HepG2 (cell line): ENCODE measurements at regions not wholly inside any gene's neighbourhood (a gene's known extent, or its start where the extent isn't known, plus 50 kb on each side); places are given as distances from the start of the nearest gene placed in this dataset.

Source experiments
- ATAC-seq: fragments of 200-7000 bp; cut with Tn5 transposase; 3 replicates; pipeline ENCODE4 v1.9.1; 2020; ENCODE audit warnings: mild to moderate bottlenecking, moderate library complexity
- BruUV-seq: library from RNA; stranded (reverse); fragments of 400-500 nt; replicated peaks from 2 replicates; lab custom pipeline; 2021; lab: Mats Ljungman, UMichigan
- CTCF ChIA-PET: fragments of 300-600 bp; formaldehyde crosslinking; extraction: SDS; loops from one replicate; lab custom pipeline; 2021; ENCODE audit warnings: low total read pairs, inconsistent platforms, low intra/inter-chr PET ratio; lab: Yijun Ruan, JAX
- POLR2A ChIA-PET: fragments of 350-600 bp; sonication (Branson Sonifier 250); formaldehyde crosslinking; loops from one replicate; lab custom pipeline; 2020; ENCODE audit warnings: antibody characterized with exemption, inconsistent platforms; lab: Yijun Ruan, JAX
- DNase-seq: peaks from one replicate; pipeline ENCODE4 v3.0.0-alpha.2; 2015; ENCODE audit warnings: low spot score
- FAIRE-seq: peaks from 3 replicates; lab custom pipeline; 2011; peaks lifted over from hg19 to GRCh38; lab: Jason Lieb, UNC
- H2AFZ ChIP-seq: one replicate; pipeline ENCODE4 v1.6.1; 2011; ENCODE audit warnings: low read length, inconsistent platforms
- H3K27ac ChIP-seq: fragments of 300-600 bp; 3 replicates; pipeline ENCODE4 v1.8.0; 2011; ENCODE audit warnings: mixed run types, mild to moderate bottlenecking, mixed read lengths, low read length, inconsistent platforms; ENCODE audit not compliant: insufficient read depth; ENCODE audit errors: extremely low read length
- H3K27me3 ChIP-seq, 2 experiments: fragments of 200-600 bp in 1 of 2; 2 replicates in 1 of 2; 3 replicates in 1 of 2; pipeline versions ENCODE4 v1.6.0 to v1.8.0; 2011; ENCODE audit warnings: low read length in 2 of 2, mild to moderate bottlenecking in 2 of 2, moderate library complexity in 2 of 2, inconsistent platforms in 1 of 2; ENCODE audit not compliant: insufficient read depth in 2 of 2, control insufficient read depth in 1 of 2
- H3K36me3 ChIP-seq, 2 experiments: fragments of 200-600 bp in 1 of 2; replicated peaks in 1 of 2; 2 replicates in 1 of 2; 3 replicates in 1 of 2; pipeline versions ENCODE4 v1.5.1 to v1.8.0; 2011; ENCODE audit warnings: low read length in 2 of 2, inconsistent platforms in 1 of 2; ENCODE audit not compliant: insufficient read depth in 2 of 2, control insufficient read depth in 1 of 2
- H3K4me1 ChIP-seq: 2 replicates; pipeline ENCODE4 v1.5.1; 2012; ENCODE audit warnings: low read length, inconsistent platforms; ENCODE audit not compliant: insufficient read depth
- H3K4me2 ChIP-seq: 2 replicates; pipeline ENCODE4 v1.6.0; 2011; ENCODE audit warnings: low read depth, low read length, inconsistent platforms
- H3K4me3 ChIP-seq, 3 experiments: fragments of 200-600 bp in 1 of 3; sonication (generic), shearing (Covaris generic) in 1 of 3; replicated peaks in 1 of 3; 2 replicates each; pipeline ENCODE4 v1.5.1; 2011 to 2016; ENCODE audit warnings: low read length in 3 of 3, inconsistent platforms in 2 of 3, low read depth in 2 of 3, mild to moderate bottlenecking in 2 of 3, control low read depth in 1 of 3, mixed read lengths in 1 of 3; ENCODE audit not compliant: insufficient read depth in 1 of 3
- H3K79me2 ChIP-seq: one replicate; pipeline ENCODE4 v1.6.1; 2011; ENCODE audit warnings: low read length, inconsistent platforms; ENCODE audit not compliant: insufficient read depth
- H3K9ac ChIP-seq: 2 replicates; pipeline ENCODE4 v1.6.0; 2011; ENCODE audit warnings: mild to moderate bottlenecking, low read depth, low read length, inconsistent platforms; ENCODE audit not compliant: insufficient read depth
- H3K9me3 ChIP-seq: 2 replicates; pipeline ENCODE4 v1.5.1; 2012; ENCODE audit warnings: mild to moderate bottlenecking, low read length
- H4K20me1 ChIP-seq: 2 replicates; pipeline ENCODE4 v1.6.0; 2011; ENCODE audit warnings: inconsistent platforms, mild to moderate bottlenecking, low read length, moderate library complexity; ENCODE audit not compliant: insufficient read depth
- AHR ChIP-seq: IDR thresholded peaks from 2 replicates; pipeline ENCODE4 v1.6.1; 2018; ENCODE audit warnings: missing genetic modification reagents, missing compliant biosample characterization
- DPF2 ChIP-seq: sonication (generic); formaldehyde crosslinking; IDR thresholded peaks from 2 replicates; pipeline ENCODE4 v1.4.0; 2020; ENCODE audit warnings: mild to moderate bottlenecking, low read depth, missing genetic modification reagents, borderline replicate concordance
- FOXC1 ChIP-seq: sonication (generic); formaldehyde crosslinking; IDR thresholded peaks from 2 replicates; pipeline ENCODE4 v1.8.0; 2022; ENCODE audit warnings: mild to moderate bottlenecking, missing genetic modification reagents, borderline replicate concordance
- GPN1 ChIP-seq: sonication (generic); formaldehyde crosslinking; IDR thresholded peaks from 2 replicates; pipeline ENCODE4 v1.5.1; 2020; ENCODE audit warnings: missing genetic modification reagents, borderline replicate concordance
- HMGA1 ChIP-seq: sonication (generic); formaldehyde crosslinking; conservative IDR thresholded peaks from 2 replicates; pipeline ENCODE4 v1.4.0; 2020; ENCODE audit warnings: missing genetic modification reagents
- KDM2A ChIP-seq: sonication (generic); formaldehyde crosslinking; IDR thresholded peaks from 2 replicates; pipeline ENCODE4 v1.4.0; 2020; ENCODE audit warnings: low read depth, missing genetic modification reagents, borderline replicate concordance
- NR1H2 ChIP-seq: sonication (generic); formaldehyde crosslinking; IDR thresholded peaks from 2 replicates; pipeline ENCODE4 v1.8.1; 2022; ENCODE audit warnings: low read depth, missing genetic modification reagents, borderline replicate concordance
- RFX3 ChIP-seq: IDR thresholded peaks from 2 replicates; pipeline ENCODE4 v1.6.1; 2016; ENCODE audit warnings: missing biosample characterization, missing genetic modification reagents
- SPEN ChIP-seq: sonication (generic); formaldehyde crosslinking; IDR thresholded peaks from 2 replicates; pipeline ENCODE4 v1.5.1; 2020; ENCODE audit warnings: low read depth, mild to moderate bottlenecking, missing genetic modification reagents
- WIZ ChIP-seq: sonication (generic); formaldehyde crosslinking; IDR thresholded peaks from 2 replicates; pipeline ENCODE4 v1.5.1; 2020; ENCODE audit warnings: mild to moderate bottlenecking, missing genetic modification reagents
- ZNF224 ChIP-seq: sonication (generic); formaldehyde crosslinking; IDR thresholded peaks from 2 replicates; pipeline ENCODE4 v1.5.0; 2020; ENCODE audit warnings: mild to moderate bottlenecking, missing genetic modification reagents
- ZNF331 ChIP-seq: sonication (generic); formaldehyde crosslinking; IDR thresholded peaks from 2 replicates; pipeline ENCODE4 v1.4.0; 2020; ENCODE audit warnings: missing genetic modification reagents
- ZNF530 ChIP-seq: sonication (generic); formaldehyde crosslinking; IDR thresholded peaks from 2 replicates; pipeline ENCODE4 v1.5.0; 2020; ENCODE audit warnings: low read depth, mild to moderate bottlenecking, missing genetic modification reagents
- ZNF556 ChIP-seq: sonication (generic); formaldehyde crosslinking; IDR thresholded peaks from 2 replicates; pipeline ENCODE4 v1.4.0; 2020; ENCODE audit warnings: mild to moderate bottlenecking, missing genetic modification reagents, borderline replicate concordance
- ZNF615 ChIP-seq: sonication (generic); formaldehyde crosslinking; IDR thresholded peaks from 2 replicates; pipeline ENCODE4 v1.5.0; 2020; ENCODE audit warnings: mild to moderate bottlenecking, missing genetic modification reagents, borderline replicate concordance
- ZNF788 ChIP-seq: sonication (generic); formaldehyde crosslinking; IDR thresholded peaks from 2 replicates; pipeline ENCODE4 v1.5.0; 2020; ENCODE audit warnings: mild to moderate bottlenecking, missing genetic modification reagents, borderline replicate concordance
- WGBS: methylation state at CpG from one replicate; pipeline ENCODE4 v1.1.6; 2017; ENCODE audit warnings: low lambda C conversion rate; 5-methylcytosine and 5-hydroxymethylcytosine counted together
- in situ Hi-C: cut with HindIII; loops from 2 replicates; pipeline ENCODE4 v1.10.0; 2017; ENCODE audit warnings: low pct_unique_long_range_greater_than_20kb; ENCODE audit not compliant: extremely low pct_ligation_motif_present
- intact Hi-C: fragments of 100-400 bp; cut with micrococcal nuclease; formaldehyde crosslinking; loops from one replicate; pipeline ENCODE4 v1.10.0; 2022; ENCODE audit not compliant: unreplicated experiment
- TF ChIP-seq, protein P1 (sequence below): sonication (generic); formaldehyde crosslinking; IDR thresholded peaks from 2 replicates; pipeline ENCODE4 v1.4.0; 2020; ENCODE audit warnings: missing genetic modification reagents, mild to moderate bottlenecking, borderline replicate concordance
- TF ChIP-seq, protein P2 (sequence below): sonication (generic); formaldehyde crosslinking; IDR thresholded peaks from 2 replicates; pipeline ENCODE4 v1.5.1; 2020; ENCODE audit warnings: mild to moderate bottlenecking, missing genetic modification reagents
- TF ChIP-seq, protein P3 (sequence below): IDR thresholded peaks from 2 replicates; pipeline ENCODE4 v1.6.1; 2016; ENCODE audit warnings: missing genetic modification reagents, missing compliant biosample characterization

DNA sequence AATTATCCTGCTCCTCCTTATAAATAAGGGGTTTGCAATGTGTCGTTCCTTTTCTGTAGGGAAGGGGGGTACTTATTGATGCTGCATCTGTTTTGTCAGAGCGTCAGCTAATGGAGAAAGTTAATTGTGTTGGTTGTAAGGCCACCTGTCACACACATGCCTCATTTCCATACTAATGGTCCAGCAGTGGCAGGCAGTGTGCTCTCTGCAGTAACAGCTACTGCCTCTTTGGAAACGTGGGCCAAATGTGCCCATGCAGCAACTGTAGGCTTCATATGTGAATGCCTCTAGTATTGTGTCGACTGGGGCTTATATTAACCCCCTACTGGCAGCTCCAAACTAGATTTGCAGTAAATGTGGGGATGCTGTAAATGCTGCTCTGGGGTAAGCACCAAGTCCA lies 56.3 kb upstream of the OLIG3 start:
- intact Hi-C loops (no loop called here), in situ Hi-C loops (no loop called here)
- Histone ChIP-seq H3K27me3 (no peaks in the 10 kb centered on the region), H3K4me3 (no peak overlapping the region), H3K36me3 (no peaks in the 10 kb centered on the region), H3K9me3 (no peaks in the 10 kb centered on the region), H3K4me2 (no peak overlapping the region), H3K27ac (no peak overlapping the region), H3K4me1 (peaks cover 24% of the 10 kb centered on the region), H2AFZ (no peak overlapping the region), H4K20me1 (no peaks in the 10 kb centered on the region), H3K79me2 (no peaks in the 10 kb centered on the region), H3K9ac (no peak overlapping the region)
- ChIA-PET POLR2A (no interaction called here), CTCF (no interaction called here)
- TF ChIP-seq GPN1 (CRISPR knock-in tag) = no peak
- TF ChIP-seq FOXC1 (CRISPR knock-in tag) = no peak
- TF ChIP-seq ZNF788 (CRISPR knock-in tag) = no peak
- no peak for TF ChIP-seq NR1H2
- no peak for TF ChIP-seq KDM2A (CRISPR knock-in tag)
- no peak for TF ChIP-seq DPF2 (CRISPR knock-in tag)
- TF ChIP-seq ZNF331 = no peak
- TF ChIP-seq SPEN (CRISPR knock-in tag) = no peak
- no peak for TF ChIP-seq ZNF615 (CRISPR knock-in tag)
- no peak for TF ChIP-seq RFX3 (CRISPR knock-in tag)
- no peak for TF ChIP-seq ZNF530 (CRISPR knock-in tag)
- TF ChIP-seq, protein P1, sequence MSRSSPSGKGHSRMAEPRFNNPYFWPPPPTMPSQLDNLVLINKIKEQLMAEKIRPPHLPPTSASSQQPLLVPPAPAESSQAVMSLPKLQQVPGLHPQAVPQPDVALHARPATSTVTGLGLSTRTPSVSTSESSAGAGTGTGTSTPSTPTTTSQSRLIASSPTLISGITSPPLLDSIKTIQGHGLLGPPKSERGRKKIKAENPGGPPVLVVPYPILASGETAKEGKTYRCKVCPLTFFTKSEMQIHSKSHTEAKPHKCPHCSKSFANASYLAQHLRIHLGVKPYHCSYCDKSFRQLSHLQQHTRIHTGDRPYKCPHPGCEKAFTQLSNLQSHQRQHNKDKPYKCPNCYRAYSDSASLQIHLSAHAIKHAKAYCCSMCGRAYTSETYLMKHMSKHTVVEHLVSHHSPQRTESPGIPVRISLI = no peak
- no peak for TF ChIP-seq WIZ (CRISPR knock-in tag)
- no peak for TF ChIP-seq ZNF224 (CRISPR knock-in tag)
- TF ChIP-seq HMGA1 (CRISPR knock-in tag) = no peak
- no peak for TF ChIP-seq ZNF556
- TF ChIP-seq, protein P2, sequence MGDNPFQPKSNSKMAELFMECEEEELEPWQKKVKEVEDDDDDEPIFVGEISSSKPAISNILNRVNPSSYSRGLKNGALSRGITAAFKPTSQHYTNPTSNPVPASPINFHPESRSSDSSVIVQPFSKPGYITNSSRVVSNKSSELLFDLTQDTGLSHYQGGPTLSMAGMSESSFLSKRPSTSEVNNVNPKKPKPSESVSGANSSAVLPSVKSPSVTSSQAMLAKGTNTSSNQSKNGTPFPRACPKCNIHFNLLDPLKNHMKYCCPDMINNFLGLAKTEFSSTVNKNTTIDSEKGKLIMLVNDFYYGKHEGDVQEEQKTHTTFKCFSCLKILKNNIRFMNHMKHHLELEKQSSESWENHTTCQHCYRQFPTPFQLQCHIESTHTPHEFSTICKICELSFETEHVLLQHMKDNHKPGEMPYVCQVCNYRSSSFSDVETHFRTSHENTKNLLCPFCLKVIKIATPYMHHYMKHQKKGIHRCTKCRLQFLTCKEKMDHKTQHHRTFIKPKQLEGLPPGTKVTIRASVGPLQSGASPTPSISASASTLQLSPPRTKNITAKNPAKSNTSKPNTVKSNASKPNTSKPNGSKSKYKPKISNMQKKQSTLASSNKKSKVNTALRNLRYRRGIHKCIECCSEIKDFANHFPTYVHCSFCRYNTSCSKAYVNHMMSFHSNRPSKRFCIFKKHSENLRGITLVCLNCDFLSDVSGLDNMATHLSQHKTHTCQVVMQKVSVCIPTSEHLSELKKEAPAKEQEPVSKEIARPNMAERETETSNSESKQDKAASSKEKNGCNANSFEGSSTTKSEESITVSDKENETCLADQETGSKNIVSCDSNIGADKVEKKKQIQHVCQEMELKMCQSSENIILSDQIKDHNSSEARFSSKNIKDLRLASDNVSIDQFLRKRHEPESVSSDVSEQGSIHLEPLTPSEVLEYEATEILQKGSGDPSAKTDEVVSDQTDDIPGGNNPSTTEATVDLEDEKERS (CRISPR knock-in tag) = no peak
- TF ChIP-seq AHR (CRISPR knock-in tag) = no peak
- TF ChIP-seq, protein P3, sequence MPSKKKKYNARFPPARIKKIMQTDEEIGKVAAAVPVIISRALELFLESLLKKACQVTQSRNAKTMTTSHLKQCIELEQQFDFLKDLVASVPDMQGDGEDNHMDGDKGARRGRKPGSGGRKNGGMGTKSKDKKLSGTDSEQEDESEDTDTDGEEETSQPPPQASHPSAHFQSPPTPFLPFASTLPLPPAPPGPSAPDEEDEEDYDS (CRISPR knock-in tag) = no peak
- DNase-seq = no peak
- FAIRE-seq = no peak
- no TSS peak for BruUV-seq
- 26% methylated on average over 3 of the region's 4 CpGs for WGBS
- ATAC-seq = no peak; the same call in 2 of the 3 replicates
